ENCODE measurements at regions not wholly inside any gene's neighbourhood (a gene's known extent, or its start where the extent isn't known, plus 50 kb on each side); places are given as distances from the start of the nearest gene placed in this dataset.

GRCh38 chr13:46995874-46996273, 99.0 kb upstream of the HTR2A start:
- H3K9ac ChIP-seq (ENCODE audit: insufficient read length, low read depth): no peak overlapping the region
- DNase-seq (ENCODE audit: low read depth, low spot score): no peak
- H3K9me3 ChIP-seq (ENCODE audit: insufficient read depth, low read length): no peaks in the 10 kb centered on the region

GRCh38 chr13:46994492-46994891, 97.6 kb upstream of the HTR2A start:
- Histone ChIP-seq H3K36me3 (ENCODE audit: insufficient read depth, insufficient read length, low read length) (no peaks in the 10 kb centered on the region), H3K9ac (ENCODE audit: insufficient read length, low read depth) (no peak overlapping the region), H3K27me3 (ENCODE audit: insufficient read depth, insufficient read length) (no peaks in the 10 kb centered on the region), H3K9me3 (ENCODE audit: insufficient read depth, low read length) (no peaks in the 10 kb centered on the region), H3K4me1 (ENCODE audit: insufficient read depth, insufficient read length) (no peaks in the 10 kb centered on the region), H3K4me3 (ENCODE audit: insufficient read length, low read depth) (no peak overlapping the region)
- no peak for DNase-seq (ENCODE audit: low read depth, low spot score)
- TF ChIP-seq SUZ12 (IDR thresholded peaks at IDR 0.05; ENCODE audit: extremely low read depth, insufficient read depth, insufficient read length) (no peak), YY1 (IDR thresholded peaks at IDR 0.05; ENCODE audit: insufficient read depth, insufficient read length) (no peak), ZNF274 (IDR thresholded peaks at IDR 0.05; ENCODE audit: low read depth, low read length) (no peak)

More at GRCh38 chr13:46995874-46996273, 99.0 kb upstream of the HTR2A start:
- Histone ChIP-seq H3K4me3 (ENCODE audit: insufficient read length, low read depth) (no peak overlapping the region), H3K4me1 (ENCODE audit: insufficient read depth, insufficient read length) (no peaks in the 10 kb centered on the region), H3K36me3 (ENCODE audit: insufficient read depth, insufficient read length, low read length) (no peaks in the 10 kb centered on the region), H3K27me3 (ENCODE audit: insufficient read depth, insufficient read length) (no peaks in the 10 kb centered on the region)
- TF ChIP-seq ZNF274 (IDR thresholded peaks at IDR 0.05; ENCODE audit: low read depth, low read length): no peak
- TF ChIP-seq SUZ12 (IDR thresholded peaks at IDR 0.05; ENCODE audit: extremely low read depth, insufficient read depth, insufficient read length): no peak
- TF ChIP-seq YY1 (IDR thresholded peaks at IDR 0.05; ENCODE audit: insufficient read depth, insufficient read length): no peak

GRCh38 chr13:46992383-46992952, 95.6 kb upstream of the HTR2A start:
- Histone ChIP-seq H3K27me3 (ENCODE audit: insufficient read depth, insufficient read length) (no peaks in the 10 kb centered on the region), H3K4me3 (ENCODE audit: insufficient read length, low read depth) (no peak overlapping the region), H3K4me1 (ENCODE audit: insufficient read depth, insufficient read length) (no peaks in the 10 kb centered on the region), H3K9ac (ENCODE audit: insufficient read length, low read depth) (no peak overlapping the region), H3K36me3 (ENCODE audit: insufficient read depth, insufficient read length, low read length) (no peaks in the 10 kb centered on the region), H3K9me3 (ENCODE audit: insufficient read depth, low read length) (no peaks in the 10 kb centered on the region)
- no peak for DNase-seq (ENCODE audit: low read depth, low spot score)
- no peak for TF ChIP-seq ZNF274 (IDR thresholded peaks at IDR 0.05; ENCODE audit: low read depth, low read length)
- no peak for TF ChIP-seq SUZ12 (IDR thresholded peaks at IDR 0.05; ENCODE audit: extremely low read depth, insufficient read depth, insufficient read length)
- TF ChIP-seq YY1 (IDR thresholded peaks at IDR 0.05; ENCODE audit: insufficient read depth, insufficient read length): no peak

GRCh38 chr13:46983881-46984280, 87.0 kb upstream of the HTR2A start:
- Histone ChIP-seq H3K4me3 (ENCODE audit: insufficient read length, low read depth) (no peak overlapping the region), H3K9me3 (ENCODE audit: insufficient read depth, low read length) (no peaks in the 10 kb centered on the region), H3K4me1 (ENCODE audit: insufficient read depth, insufficient read length) (no peaks in the 10 kb centered on the region), H3K9ac (ENCODE audit: insufficient read length, low read depth) (no peak overlapping the region), H3K36me3 (ENCODE audit: insufficient read depth, insufficient read length, low read length) (no peaks in the 10 kb centered on the region), H3K27me3 (ENCODE audit: insufficient read depth, insufficient read length) (no peaks in the 10 kb centered on the region)
- DNase-seq (ENCODE audit: low read depth, low spot score): no peak
- no peak for TF ChIP-seq SUZ12 (IDR thresholded peaks at IDR 0.05; ENCODE audit: extremely low read depth, insufficient read depth, insufficient read length)
- no peak for TF ChIP-seq ZNF274 (IDR thresholded peaks at IDR 0.05; ENCODE audit: low read depth, low read length)
- no peak for TF ChIP-seq YY1 (IDR thresholded peaks at IDR 0.05; ENCODE audit: insufficient read depth, insufficient read length)

GRCh38 chr13:46982856-46983582, 86.2 kb upstream of the HTR2A start:
- TF ChIP-seq YY1 (IDR thresholded peaks at IDR 0.05; ENCODE audit: insufficient read depth, insufficient read length) (no peak), SUZ12 (IDR thresholded peaks at IDR 0.05; ENCODE audit: extremely low read depth, insufficient read depth, insufficient read length) (no peak), ZNF274 (IDR thresholded peaks at IDR 0.05; ENCODE audit: low read depth, low read length) (no peak)
- Histone ChIP-seq H3K4me3 (ENCODE audit: insufficient read length, low read depth) (no peak overlapping the region), H3K27me3 (ENCODE audit: insufficient read depth, insufficient read length) (no peaks in the 10 kb centered on the region), H3K4me1 (ENCODE audit: insufficient read depth, insufficient read length) (no peaks in the 10 kb centered on the region), H3K9ac (ENCODE audit: insufficient read length, low read depth) (no peak overlapping the region), H3K36me3 (ENCODE audit: insufficient read depth, insufficient read length, low read length) (no peaks in the 10 kb centered on the region), H3K9me3 (ENCODE audit: insufficient read depth, low read length) (no peaks in the 10 kb centered on the region)
- DNase-seq (ENCODE audit: low read depth, low spot score): no peak

- H3K27me3 ChIP-seq (ENCODE audit: insufficient read depth, insufficient read length): no peaks in the 10 kb centered on the region
- no peak overlapping the region for H3K4me3 ChIP-seq (ENCODE audit: insufficient read length, low read depth)
- no peak for DNase-seq (ENCODE audit: low read depth, low spot score)
- H3K9ac ChIP-seq (ENCODE audit: insufficient read length, low read depth): no peak overlapping the region
- TF ChIP-seq ZNF274 (IDR thresholded peaks at IDR 0.05; ENCODE audit: low read depth, low read length) (no peak), YY1 (IDR thresholded peaks at IDR 0.05; ENCODE audit: insufficient read depth, insufficient read length) (no peak), SUZ12 (IDR thresholded peaks at IDR 0.05; ENCODE audit: extremely low read depth, insufficient read depth, insufficient read length) (no peak)
- H3K36me3 ChIP-seq (ENCODE audit: insufficient read depth, insufficient read length, low read length): no peaks in the 10 kb centered on the region
- no peaks in the 10 kb centered on the region for H3K4me1 ChIP-seq (ENCODE audit: insufficient read depth, insufficient read length)
- peaks cover 9% of the 10 kb centered on the region; the same call in 1 of the 2 replicates for H3K9me3 ChIP-seq (ENCODE audit: insufficient read depth, low read length)
Measured at GRCh38 chr13:46975173-46975572, 78.3 kb upstream of the HTR2A start.

- Histone ChIP-seq H3K9me3 (ENCODE audit: insufficient read depth, low read length) (no peaks in the 10 kb centered on the region), H3K36me3 (ENCODE audit: insufficient read depth, insufficient read length, low read length) (no peaks in the 10 kb centered on the region), H3K9ac (ENCODE audit: insufficient read length, low read depth) (no peak overlapping the region), H3K4me3 (ENCODE audit: insufficient read length, low read depth) (no peak overlapping the region), H3K4me1 (ENCODE audit: insufficient read depth, insufficient read length) (no peaks in the 10 kb centered on the region), H3K27me3 (ENCODE audit: insufficient read depth, insufficient read length) (no peaks in the 10 kb centered on the region)
- no peak for DNase-seq (ENCODE audit: low read depth, low spot score)
- TF ChIP-seq SUZ12 (IDR thresholded peaks at IDR 0.05; ENCODE audit: extremely low read depth, insufficient read depth, insufficient read length) (no peak), YY1 (IDR thresholded peaks at IDR 0.05; ENCODE audit: insufficient read depth, insufficient read length) (no peak), ZNF274 (IDR thresholded peaks at IDR 0.05; ENCODE audit: low read depth, low read length) (no peak)
Measured at GRCh38 chr13:46968450-46968849, 71.6 kb upstream of the HTR2A start.
